ENCODE measurements at regions not wholly inside any gene's neighbourhood (a gene's known extent, or its start where the extent isn't known, plus 50 kb on each side); places are given as distances from the start of the nearest gene placed in this dataset.
"Not testable (repeated sequence)": the region's sequence is repeated elsewhere in the genome, so short reads cannot be mapped to it uniquely, and the experiment has no call there.

GRCh38 chr10:117748058-117748457 lies 205.5 kb downstream of the EMX2 start:
- DNase-seq (ENCODE audit: low read depth in 2 of 2) = no peak

GRCh38 chr10:117750616-117751015 lies 208.1 kb downstream of the EMX2 start:
- DNase-seq (ENCODE audit: low read depth in 2 of 2) = no peak

- no peak for DNase-seq (ENCODE audit: low read depth in 2 of 2)
Observed at GRCh38 chr10:117751259-117751658, 208.7 kb downstream of the EMX2 start.

GRCh38 chr10:117752103-117752502 lies 209.6 kb downstream of the EMX2 start:
- no peak for DNase-seq (ENCODE audit: low read depth in 2 of 2)

- no peak for DNase-seq (ENCODE audit: low read depth in 2 of 2)
Observed at GRCh38 chr10:117754770-117755658, 212.5 kb downstream of the EMX2 start.

GRCh38 chr10:117755659-117756014 lies 213.1 kb downstream of the EMX2 start:
- DNase-seq (ENCODE audit: low read depth in 2 of 2) = no peak

- DNase-seq (ENCODE audit: low read depth in 2 of 2) = no peak
Observed at GRCh38 chr10:117757086-117757720, 214.7 kb downstream of the EMX2 start.

GRCh38 chr10:117759266-117759665 lies 216.7 kb downstream of the EMX2 start:
- no peak for DNase-seq (ENCODE audit: low read depth in 2 of 2)

GRCh38 chr10:117761695-117762094 lies 219.1 kb downstream of the EMX2 start:
- no peak for DNase-seq (ENCODE audit: low read depth in 2 of 2)

- no peak for DNase-seq (ENCODE audit: low read depth in 2 of 2)
Observed at GRCh38 chr10:117762126-117762818, 219.7 kb downstream of the EMX2 start.

- DNase-seq (ENCODE audit: low read depth in 2 of 2) = no peak
Observed at GRCh38 chr10:117762819-117763172, 220.2 kb downstream of the EMX2 start.

- no peak for DNase-seq (ENCODE audit: low read depth in 2 of 2)
Observed at GRCh38 chr10:117763528-117763927, 221.0 kb downstream of the EMX2 start.

GRCh38 chr10:117768333-117769042 lies 225.9 kb downstream of the EMX2 start:
- no peak for DNase-seq (ENCODE audit: low read depth in 2 of 2)

- no peak for DNase-seq (ENCODE audit: low read depth in 2 of 2)
Observed at GRCh38 chr10:117775526-117775925, 233.0 kb downstream of the EMX2 start.

- not testable (repeated sequence) for DNase-seq (ENCODE audit: low read depth in 2 of 2)
Observed at GRCh38 chr10:117777222-117777621, 234.7 kb downstream of the EMX2 start.

- no peak for DNase-seq (ENCODE audit: low read depth in 2 of 2)
Observed at GRCh38 chr10:117778241-117778640, 235.7 kb downstream of the EMX2 start.

GRCh38 chr10:117780411-117780810 lies 237.9 kb downstream of the EMX2 start:
- DNase-seq (ENCODE audit: low read depth in 2 of 2) = no peak

GRCh38 chr10:117781216-117781831 lies 238.8 kb downstream of the EMX2 start:
- no peak for DNase-seq (ENCODE audit: low read depth in 2 of 2)

GRCh38 chr10:117782276-117782675 lies 239.7 kb downstream of the EMX2 start:
- no peak for DNase-seq (ENCODE audit: low read depth in 2 of 2)

- DNase-seq (ENCODE audit: low read depth in 2 of 2) = no peak
Observed at GRCh38 chr10:117783698-117784395, 241.3 kb downstream of the EMX2 start.

GRCh38 chr10:117784776-117785175 lies 242.2 kb downstream of the EMX2 start:
- no peak for DNase-seq (ENCODE audit: low read depth in 2 of 2)
